Heart right ventricle (tissue), 16 donors: ENCODE measurements at regions not wholly inside any gene's neighbourhood (a gene's known extent, or its start where the extent isn't known, plus 50 kb on each side); places are given as distances from the start of the nearest gene placed in this dataset.

ENCODE experiments used
- ATAC-seq, 8 donors: fragments of 200-7000 bp; cut with Tn5 transposase; one replicate each; pipeline ENCODE4 v1.9.1; 2020; ENCODE audit warnings: mild to moderate bottlenecking in 8 of 8, moderate library complexity in 8 of 8, moderate number of reproducible peaks in 1 of 8
- DNase-seq, 2 donors: peaks; one replicate each; pipeline ENCODE4 v3.0.0-alpha.2; 2020
- H3K27ac ChIP-seq, 10 donors: fragments of 200-600 bp; sonication (generic) in 2 of 10; one replicate each; pipeline versions ENCODE4 v1.5.0 to v1.8.0; 2020 to 2022; ENCODE audit warnings: mild to moderate bottlenecking in 3 of 10
- H3K27me3 ChIP-seq, 7 donors: fragments of 200-600 bp; one replicate each; pipeline ENCODE4 v1.8.0; 2021 to 2022; ENCODE audit warnings: mild to moderate bottlenecking in 2 of 7
- H3K36me3 ChIP-seq, 9 donors: fragments of 200-600 bp; sonication (generic) in 1 of 9; one replicate each; pipeline versions ENCODE4 v1.5.0 to v1.8.0; 2020 to 2022; ENCODE audit warnings: mild to moderate bottlenecking in 2 of 9
- H3K4me1 ChIP-seq, 9 donors: fragments of 200-600 bp; sonication (generic) in 1 of 9; one replicate each; pipeline versions ENCODE4 v1.5.0 to v1.8.0; 2020 to 2022; ENCODE audit warnings: mild to moderate bottlenecking in 4 of 9
- H3K4me3 ChIP-seq, 10 donors: fragments of 200-600 bp; sonication (generic) in 2 of 10; one replicate each; pipeline versions ENCODE4 v1.5.0 to v1.8.0; 2020 to 2022; ENCODE audit warnings: mild to moderate bottlenecking in 7 of 10, moderate library complexity in 2 of 10
- H3K9me3 ChIP-seq, 11 donors: fragments of 200-600 bp in 10 of 11; sonication (generic) in 2 of 11; one replicate each; pipeline versions ENCODE4 v1.5.0 to v1.8.0; 2013 to 2022; ENCODE audit warnings: mild to moderate bottlenecking in 2 of 11, control low read depth in 1 of 11, moderate library complexity in 1 of 11
- CTCF ChIP-seq, 9 donors: fragments of 200-600 bp; sonication (generic) in 2 of 9; IDR thresholded peaks; one replicate each; pipeline versions ENCODE4 v1.5.0 to v1.8.0; 2021 to 2022; ENCODE audit warnings: antibody characterized with exemption in 9 of 9, mild to moderate bottlenecking in 5 of 9, moderate library complexity in 1 of 9
- WGBS, 2 donors: extraction: QIAGEN DNeasy Blood & Tissue Kit; methylation state at CpG; one replicate each; pipeline ENCODE4 v1.1.7; 2013; ENCODE audit warnings: inconsistent platforms in 1 of 2; 5-methylcytosine and 5-hydroxymethylcytosine counted together
- intact Hi-C, 10 donors: fragments of 100-400 bp; cut with DNase I; formaldehyde crosslinking; loops; one replicate each; pipeline versions ENCODE4 v1.11.1 to v1.14.2; 2022
- donor health status: Arrhythmogenic right ventricular cardiomyopathy.
- donor health status: ischemic (EF 13 %, LVEDD 7.1; RV severe dilation, severe dysfunction).
- donor health status: healthy with polysubstance abuse.
- donor health status: DM: no; HTN: yes; CAD: no.
- donor health status: DM: no; HTN: no; CAD: no.
- donor health status: ischemic (EF 25% LVEDD 6.9; RV normal size, moderate dysfunction).
- donor health status: ischemic (EF 25% LVEDD 5.7; RV mildly dilated, moderate dysfunction).
- donor health status: healthy.
- donor health status: DM: yes; HTN: yes; CAD: no.
- donor health status: Ischemic cardiomyopathy.
- donor health status: ischemic (EF 35%, LVEDD 5.7; RV mildly dilated, moderate dysfunction).
- donor health status: nonischemic (EF 11% LVEDD 7.7; RV severe dilation, severe dysfunction).
- donor health status: DM: yes; HTN: yes; CAD: no.
- donor health status: PGD.
- donor health status: ischemic (EF 29% LVEDD 5.4; RV normal size, mild dysfunction).
- donor health status: nonischemic (EF 23%, LVEDD 6.1; RV moderate dilation, normal function).

GRCh38 chr6:40799296-40800140, 212.4 kb upstream of the LRFN2 start:
- H3K36me3 ChIP-seq: no peaks in the 10 kb centered on the region
- H3K27ac ChIP-seq: no peak overlapping the region
- H3K4me3 ChIP-seq: no peak overlapping the region
- intact Hi-C loops: no loop called here
- DNase-seq (no peak), ATAC-seq (no peak)
- H3K4me1 ChIP-seq: peaks cover 0 to 14% (median 6%) of the 10 kb centered on the region in 9 donors
- TF ChIP-seq CTCF (IDR thresholded peaks at IDR 0.05): no peak
- 76 to 79% methylated on average over 8 of the region's 8 CpGs for WGBS, 2 donors
- no peaks in the 10 kb centered on the region for H3K9me3 ChIP-seq
- H3K27me3 ChIP-seq: no peaks in the 10 kb centered on the region

GRCh38 chr6:40798069-40798770, 211.1 kb upstream of the LRFN2 start:
- DNase-seq (no peak), ATAC-seq (no peak)
- Histone ChIP-seq H3K9me3 (no peaks in the 10 kb centered on the region), H3K36me3 (no peaks in the 10 kb centered on the region), H3K27me3 (peaks cover 0 to 3% (median 0%) of the 10 kb centered on the region in 7 donors), H3K27ac (no peak overlapping the region), H3K4me3 (no peak overlapping the region), H3K4me1 (peaks cover 0 to 11% (median 6%) of the 10 kb centered on the region in 9 donors)
- no peak for TF ChIP-seq CTCF (IDR thresholded peaks at IDR 0.05)
- 93% methylated on average over 7 of the region's 7 CpGs for WGBS, 2 donors
- intact Hi-C loops: no loop called here

DNA sequence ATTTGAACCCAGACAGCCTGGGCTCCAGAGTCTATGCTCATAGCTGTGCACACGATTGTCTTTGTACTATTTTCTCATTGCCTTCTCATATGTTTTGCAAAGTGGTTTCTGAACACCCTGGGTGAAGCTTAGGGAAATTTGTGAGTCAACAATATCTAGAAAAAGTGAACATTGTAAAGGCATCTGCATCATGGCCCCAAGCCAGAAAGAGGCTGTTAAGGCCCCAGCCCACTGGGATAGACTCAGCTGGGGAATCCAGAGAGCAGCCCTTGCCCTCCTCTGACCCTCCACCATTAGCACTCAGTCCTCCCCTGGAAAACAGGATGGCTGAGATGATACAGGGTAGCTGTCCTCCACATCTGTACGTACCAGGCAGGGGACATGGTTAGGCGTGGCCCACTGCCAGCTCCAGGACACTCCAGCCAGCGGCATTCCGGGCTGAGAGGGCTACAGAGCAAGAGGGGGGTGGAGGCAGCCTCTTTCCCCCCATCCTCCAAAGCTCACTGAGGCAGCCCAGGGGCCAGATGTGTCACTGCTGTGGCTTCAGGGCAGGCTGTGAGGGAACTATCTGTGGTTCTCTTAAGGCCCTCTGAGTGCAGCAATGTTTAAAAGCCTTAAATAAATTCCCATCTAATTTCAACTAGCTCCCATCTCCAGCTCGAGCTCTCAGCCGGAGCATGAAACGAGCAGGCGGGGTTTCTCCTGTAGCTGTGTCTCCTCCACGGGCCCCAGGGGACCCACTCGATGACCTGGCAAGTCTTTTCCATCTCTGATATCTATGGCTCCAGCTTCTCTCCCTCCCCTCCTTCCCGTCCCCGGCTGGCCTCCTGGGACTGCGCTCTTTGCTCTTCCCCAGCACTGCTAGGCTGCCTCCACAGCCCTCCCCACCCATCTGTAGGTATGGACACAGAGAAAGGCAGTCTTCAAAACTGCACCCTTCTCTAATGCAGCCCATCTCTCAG, 209.4 kb upstream of the LRFN2 start:
- 49 to 53% methylated on average over 14 of the region's 14 CpGs for WGBS, 2 donors
- ATAC-seq (peak; percentile 25 to 81 (median 57)), DNase-seq (peak; percentile 51 to 63)
- no peak for TF ChIP-seq CTCF (IDR thresholded peaks at IDR 0.05)
- Histone ChIP-seq H3K27me3 (peaks cover 0 to 8% (median 0%) of the 10 kb centered on the region in 7 donors), H3K27ac (no peak overlapping the region), H3K4me1 (peaks cover 0 to 9% (median 0%) of the 10 kb centered on the region in 9 donors), H3K9me3 (no peaks in the 10 kb centered on the region), H3K4me3 (no peak overlapping the region), H3K36me3 (no peaks in the 10 kb centered on the region)
- intact Hi-C loops: no loop called here

DNA sequence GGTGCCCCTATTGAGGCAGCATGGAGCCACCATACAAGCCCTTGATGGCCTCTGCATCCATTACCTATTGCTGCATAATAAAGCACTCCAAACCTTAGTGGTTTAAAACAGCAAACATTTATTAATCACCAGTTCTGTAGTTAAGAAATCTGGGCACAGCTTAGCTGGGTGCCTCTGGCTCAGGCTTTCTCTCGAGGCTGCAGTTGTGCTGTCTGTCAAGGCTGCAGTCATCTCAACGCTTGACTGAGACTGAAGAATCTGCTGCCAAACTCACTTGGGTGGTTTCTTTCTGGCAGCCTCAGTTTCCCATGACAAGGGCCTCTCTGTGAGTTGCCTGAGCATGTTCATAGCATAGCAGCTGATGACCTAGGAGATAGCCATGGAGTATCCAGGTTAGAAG, 207.4 kb upstream of the LRFN2 start:
- no peaks in the 10 kb centered on the region for H3K36me3 ChIP-seq
- intact Hi-C loops: no loop called here
- ATAC-seq (no peak), DNase-seq (no peak)
- no peak overlapping the region for H3K27ac ChIP-seq
- no peak for TF ChIP-seq CTCF (IDR thresholded peaks at IDR 0.05)
- no peaks in the 10 kb centered on the region for H3K9me3 ChIP-seq
- 84 to 92% methylated on average over 2 of the region's 2 CpGs for WGBS, 2 donors
- H3K27me3 ChIP-seq: peaks cover 0 to 8% (median 0%) of the 10 kb centered on the region in 7 donors
- H3K4me1 ChIP-seq: peaks cover 0 to 9% (median 0%) of the 10 kb centered on the region in 9 donors
- no peak overlapping the region for H3K4me3 ChIP-seq
